B cell (primary cell): ENCODE measurements at regions not wholly inside any gene's neighbourhood (a gene's known extent, or its start where the extent isn't known, plus 50 kb on each side); places are given as distances from the start of the nearest gene placed in this dataset.

Experiments used
- ATAC-seq: fragments of 200-7000 bp; cut with Tn5 transposase; one replicate; pipeline ENCODE4 v1.10.0; 2021; ENCODE audit warnings: low read depth, mild to moderate bottlenecking, moderate number of reproducible peaks, moderate library complexity
- CTCF ChIA-PET: fragments of 350-600 bp; sonication (Branson Sonifier 250); formaldehyde crosslinking; loops from one replicate; lab custom pipeline; 2021; ENCODE audit warnings: antibody characterized with exemption, inconsistent platforms; lab: Charles Lee
- POLR2A ChIA-PET: fragments of 350-600 bp; sonication (Branson Sonifier 250); formaldehyde crosslinking; loops from one replicate; lab custom pipeline; 2021; ENCODE audit warnings: antibody characterized with exemption; lab: Charles Lee
- DNase-seq: peaks from one replicate; pipeline ENCODE4 v3.0.0; 2013
- H2AFZ ChIP-seq: 2 replicates; pipeline ENCODE4 v1.6.1; 2012; ENCODE audit warnings: mild to moderate bottlenecking, low read depth, low read length; ENCODE audit not compliant: insufficient read depth, poor library complexity, severe bottlenecking
- H3K27ac ChIP-seq, 2 donors: 1 replicate in 1 of 2; 2 replicates in 1 of 2; pipeline ENCODE4 v1.5.1; 2012 to 2013; ENCODE audit warnings: low read length in 2 of 2, mild to moderate bottlenecking in 2 of 2, moderate library complexity in 1 of 2
- H3K27me3 ChIP-seq, 4 experiments: fragments of 200-600 bp in 1 of 4; sonication (generic) in 1 of 4; replicated peaks in 1 of 4; 1 replicate in 2 of 4; 2 replicates in 2 of 4; pipeline versions ENCODE4 v1.6.1 to v1.7.0; 2013 to 2016; ENCODE audit warnings: low read length in 3 of 4, mild to moderate bottlenecking in 2 of 4, mixed read lengths in 1 of 4, moderate library complexity in 1 of 4; ENCODE audit not compliant: insufficient read depth in 4 of 4, control insufficient read depth in 3 of 4; ENCODE audit errors: control extremely low read depth in 1 of 4
- H3K36me3 ChIP-seq, 2 experiments: replicated peaks in 1 of 2; 1 replicate in 1 of 2; 2 replicates in 1 of 2; pipeline versions ENCODE4 v1.6.1 to v1.7.1; 2013; ENCODE audit warnings: low read length in 1 of 2; ENCODE audit not compliant: insufficient read depth in 2 of 2, control insufficient read depth in 1 of 2; ENCODE audit errors: control extremely low read depth in 1 of 2, extremely low read depth in 1 of 2
- H3K4me1 ChIP-seq, 2 donors: fragments of 200-600 bp in 1 of 2; sonication (generic) in 1 of 2; 1 replicate in 1 of 2; 2 replicates in 1 of 2; pipeline versions ENCODE4 v1.5.1 to v1.6.1; 2013 to 2017; ENCODE audit warnings: low read length in 2 of 2; ENCODE audit not compliant: control insufficient read depth in 2 of 2, insufficient read depth in 2 of 2
- H3K4me2 ChIP-seq: replicated peaks from 2 replicates; pipeline ENCODE3; 2012; ENCODE audit warnings: mild to moderate bottlenecking, low read depth, low read length; ENCODE audit not compliant: poor library complexity, severe bottlenecking
- H3K4me3 ChIP-seq, 5 experiments: fragments of 200-600 bp in 1 of 5; sonication (generic) in 1 of 5; 1 replicate in 3 of 5; 2 replicates in 2 of 5; pipeline versions ENCODE4 v1.5.1 to v1.7.0; 2011 to 2016; ENCODE audit warnings: low read length in 4 of 5, mild to moderate bottlenecking in 4 of 5, low read depth in 2 of 5, control low read depth in 1 of 5, moderate library complexity in 1 of 5; ENCODE audit not compliant: insufficient read depth in 1 of 5; ENCODE audit errors: control extremely low read depth in 1 of 5, extremely low read depth in 1 of 5
- H3K79me2 ChIP-seq: fragments of 200-600 bp; sonication (generic); one replicate; pipeline ENCODE4 v1.6.0; 2016; ENCODE audit warnings: low read length; ENCODE audit not compliant: control insufficient read depth, insufficient read depth
- H3K9ac ChIP-seq: fragments of 200-600 bp; sonication (generic); 2 replicates; pipeline ENCODE4 v1.6.1; 2017; ENCODE audit warnings: mild to moderate bottlenecking, low read length, moderate library complexity
- H3K9me3 ChIP-seq, 3 donors: one replicate each; pipeline versions ENCODE4 v1.6.1 to v1.7.1; 2013; ENCODE audit warnings: low read length in 2 of 3; ENCODE audit not compliant: control insufficient read depth in 2 of 3, insufficient read depth in 1 of 3; ENCODE audit errors: control extremely low read depth in 1 of 3
- H4K20me1 ChIP-seq: 2 replicates; pipeline ENCODE4 v1.6.0; 2012; ENCODE audit warnings: mild to moderate bottlenecking, low read length; ENCODE audit not compliant: insufficient read depth, control insufficient read depth, poor library complexity, severe bottlenecking
- H3K27ac Mint-ChIP-seq: one replicate; pipeline ENCODE4 v1.8.0; 2021; ENCODE audit warnings: mixed read lengths
- H3K27me3 Mint-ChIP-seq: one replicate; pipeline ENCODE4 v1.8.0; 2021; ENCODE audit warnings: mixed read lengths
- H3K4me1 Mint-ChIP-seq: one replicate; pipeline ENCODE4 v1.8.0; 2021; ENCODE audit warnings: mixed read lengths
- H3K4me3 Mint-ChIP-seq: one replicate; pipeline ENCODE4 v1.8.0; 2021; ENCODE audit warnings: mixed read lengths
- H3K9me3 Mint-ChIP-seq: one replicate; pipeline ENCODE4 v1.8.0; 2022; ENCODE audit warnings: mixed read lengths; ENCODE audit not compliant: insufficient read depth
- EZH2 ChIP-seq: IDR thresholded peaks from 2 replicates; pipeline ENCODE4 v1.6.1; 2012; ENCODE audit warnings: borderline replicate concordance, low read depth, mild to moderate bottlenecking, moderate library complexity, low read length; ENCODE audit not compliant: insufficient read depth, poor library complexity, severe bottlenecking
- WGBS: methylation state at CpG from one replicate; pipeline ENCODE4 v1.1.5; 2013; ENCODE audit warnings: missing lambda C conversion rate; ENCODE audit not compliant: insufficient coverage; 5-methylcytosine and 5-hydroxymethylcytosine counted together
- intact Hi-C: fragments of 100-400 bp; cut with micrococcal nuclease; formaldehyde crosslinking; loops from one replicate; pipeline ENCODE4 v1.10.0; 2022
- TF ChIP-seq, protein P1 (sequence below): fragments of 200-600 bp; IDR thresholded peaks from one replicate; pipeline ENCODE4 v1.8.0; 2022; ENCODE audit warnings: antibody characterized with exemption, mild to moderate bottlenecking

GRCh38 chr2:76563730-76564129, 853.0 kb upstream of the GCFC2 start:
- Histone ChIP-seq H3K79me2 (no peaks in the 10 kb centered on the region), H3K4me1 (no peaks in the 10 kb centered on the region), H2AFZ (no peak overlapping the region), H3K4me3 (no peak overlapping the region), H3K27me3 (no peaks in the 10 kb centered on the region), H3K9me3 (peaks cover 0 to 6% (median 0%) of the 10 kb centered on the region in 3 donors), H3K27ac (no peak overlapping the region), H3K36me3 (no peaks in the 10 kb centered on the region), H3K9ac (no peak overlapping the region), H4K20me1 (no peaks in the 10 kb centered on the region), H3K4me2 (no peak overlapping the region)
- Mint-ChIP-seq H3K27me3 (no peaks in the 10 kb centered on the region), H3K4me1 (no peaks in the 10 kb centered on the region), H3K4me3 (no peak overlapping the region), H3K9me3 (no peaks in the 10 kb centered on the region), H3K27ac (no peak overlapping the region)
- ChIA-PET POLR2A (no interaction called here), CTCF (no interaction called here)
- ATAC-seq (no peak), DNase-seq (no peak)
- WGBS = 91% methylated on average over 6 of the region's 9 CpGs
- intact Hi-C loops = no loop called here
- TF ChIP-seq EZH2 = no peak
- TF ChIP-seq, protein P1, sequence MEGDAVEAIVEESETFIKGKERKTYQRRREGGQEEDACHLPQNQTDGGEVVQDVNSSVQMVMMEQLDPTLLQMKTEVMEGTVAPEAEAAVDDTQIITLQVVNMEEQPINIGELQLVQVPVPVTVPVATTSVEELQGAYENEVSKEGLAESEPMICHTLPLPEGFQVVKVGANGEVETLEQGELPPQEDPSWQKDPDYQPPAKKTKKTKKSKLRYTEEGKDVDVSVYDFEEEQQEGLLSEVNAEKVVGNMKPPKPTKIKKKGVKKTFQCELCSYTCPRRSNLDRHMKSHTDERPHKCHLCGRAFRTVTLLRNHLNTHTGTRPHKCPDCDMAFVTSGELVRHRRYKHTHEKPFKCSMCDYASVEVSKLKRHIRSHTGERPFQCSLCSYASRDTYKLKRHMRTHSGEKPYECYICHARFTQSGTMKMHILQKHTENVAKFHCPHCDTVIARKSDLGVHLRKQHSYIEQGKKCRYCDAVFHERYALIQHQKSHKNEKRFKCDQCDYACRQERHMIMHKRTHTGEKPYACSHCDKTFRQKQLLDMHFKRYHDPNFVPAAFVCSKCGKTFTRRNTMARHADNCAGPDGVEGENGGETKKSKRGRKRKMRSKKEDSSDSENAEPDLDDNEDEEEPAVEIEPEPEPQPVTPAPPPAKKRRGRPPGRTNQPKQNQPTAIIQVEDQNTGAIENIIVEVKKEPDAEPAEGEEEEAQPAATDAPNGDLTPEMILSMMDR = no peak

- CTCF ChIA-PET = no interaction called here
- no peaks in the 10 kb centered on the region for H3K4me1 ChIP-seq
- no peaks in the 10 kb centered on the region for H3K9me3 ChIP-seq
- no peaks in the 10 kb centered on the region for H3K79me2 ChIP-seq
- Mint-ChIP-seq H3K4me3 (no peak overlapping the region), H3K27me3 (no peaks in the 10 kb centered on the region), H3K4me1 (no peaks in the 10 kb centered on the region), H3K27ac (no peak overlapping the region), H3K9me3 (no peaks in the 10 kb centered on the region)
- no peak overlapping the region for H3K4me2 ChIP-seq
- H3K36me3 ChIP-seq = no peaks in the 10 kb centered on the region
- H3K9ac ChIP-seq = no peak overlapping the region
- ATAC-seq (no peak), DNase-seq (no peak)
- H3K4me3 ChIP-seq = no peak overlapping the region
- no peak for TF ChIP-seq EZH2
- TF ChIP-seq, protein P1 = no peak
- H2AFZ ChIP-seq = no peak overlapping the region
- no peaks in the 10 kb centered on the region for H3K27me3 ChIP-seq
- intact Hi-C loops = no loop called here
- H4K20me1 ChIP-seq = no peaks in the 10 kb centered on the region
- no peak overlapping the region for H3K27ac ChIP-seq
- POLR2A ChIA-PET = no interaction called here
These were observed 847.4 kb upstream of the GCFC2 start for GRCh38 chr2:76558157-76558556.
